Neural cell (in vitro differentiated cells): ENCODE measurements at regions not wholly inside any gene's neighbourhood (a gene's known extent, or its start where the extent isn't known, plus 50 kb on each side); places are given as distances from the start of the nearest gene placed in this dataset.

Experiments used
- CTCF ChIP-seq: fragments of 450-650 bp; IDR thresholded peaks from 2 replicates; pipeline ENCODE4 v1.5.1; 2014; ENCODE audit warnings: antibody characterized with exemption, mild to moderate bottlenecking, moderate library complexity; ENCODE audit not compliant: poor library complexity, severe bottlenecking
- EP300 ChIP-seq: fragments of 450-650 bp; conservative IDR thresholded peaks from 2 replicates; pipeline ENCODE4 v1.6.1; 2014; ENCODE audit warnings: antibody characterized with exemption, mild to moderate bottlenecking, moderate library complexity; ENCODE audit not compliant: poor library complexity, severe bottlenecking
- POLR2AphosphoS5 ChIP-seq: IDR thresholded peaks from 2 replicates; pipeline ENCODE4 v1.6.1; 2012
- TAF1 ChIP-seq: IDR thresholded peaks from 2 replicates; pipeline ENCODE4 v1.6.1; 2012; ENCODE audit warnings: low read depth
- TF ChIP-seq, protein P1 (sequence below): IDR thresholded peaks from 2 replicates; pipeline ENCODE4 v1.6.1; 2012; ENCODE audit warnings: borderline replicate concordance

- TF ChIP-seq CTCF (no peak), EP300 (no peak), POLR2AphosphoS5 (no peak), TAF1 (no peak)
- TF ChIP-seq, protein P1, sequence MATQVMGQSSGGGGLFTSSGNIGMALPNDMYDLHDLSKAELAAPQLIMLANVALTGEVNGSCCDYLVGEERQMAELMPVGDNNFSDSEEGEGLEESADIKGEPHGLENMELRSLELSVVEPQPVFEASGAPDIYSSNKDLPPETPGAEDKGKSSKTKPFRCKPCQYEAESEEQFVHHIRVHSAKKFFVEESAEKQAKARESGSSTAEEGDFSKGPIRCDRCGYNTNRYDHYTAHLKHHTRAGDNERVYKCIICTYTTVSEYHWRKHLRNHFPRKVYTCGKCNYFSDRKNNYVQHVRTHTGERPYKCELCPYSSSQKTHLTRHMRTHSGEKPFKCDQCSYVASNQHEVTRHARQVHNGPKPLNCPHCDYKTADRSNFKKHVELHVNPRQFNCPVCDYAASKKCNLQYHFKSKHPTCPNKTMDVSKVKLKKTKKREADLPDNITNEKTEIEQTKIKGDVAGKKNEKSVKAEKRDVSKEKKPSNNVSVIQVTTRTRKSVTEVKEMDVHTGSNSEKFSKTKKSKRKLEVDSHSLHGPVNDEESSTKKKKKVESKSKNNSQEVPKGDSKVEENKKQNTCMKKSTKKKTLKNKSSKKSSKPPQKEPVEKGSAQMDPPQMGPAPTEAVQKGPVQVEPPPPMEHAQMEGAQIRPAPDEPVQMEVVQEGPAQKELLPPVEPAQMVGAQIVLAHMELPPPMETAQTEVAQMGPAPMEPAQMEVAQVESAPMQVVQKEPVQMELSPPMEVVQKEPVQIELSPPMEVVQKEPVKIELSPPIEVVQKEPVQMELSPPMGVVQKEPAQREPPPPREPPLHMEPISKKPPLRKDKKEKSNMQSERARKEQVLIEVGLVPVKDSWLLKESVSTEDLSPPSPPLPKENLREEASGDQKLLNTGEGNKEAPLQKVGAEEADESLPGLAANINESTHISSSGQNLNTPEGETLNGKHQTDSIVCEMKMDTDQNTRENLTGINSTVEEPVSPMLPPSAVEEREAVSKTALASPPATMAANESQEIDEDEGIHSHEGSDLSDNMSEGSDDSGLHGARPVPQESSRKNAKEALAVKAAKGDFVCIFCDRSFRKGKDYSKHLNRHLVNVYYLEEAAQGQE, result no peak
These were observed 678.4 kb downstream of the ROBO2 start for GRCh38 chr3:77718311-77718710.
